HCT116 (cell line): ENCODE measurements at regions not wholly inside any gene's neighbourhood (a gene's known extent, or its start where the extent isn't known, plus 50 kb on each side); places are given as distances from the start of the nearest gene placed in this dataset.

Experiments
- ATAC-seq: fragments of 200-7000 bp; cut with Tn5 transposase; 2 replicates; pipeline ENCODE4 v1.9.1; 2020; ENCODE audit warnings: mild to moderate bottlenecking, moderate library complexity
- BruUV-seq: library from RNA; stranded (reverse); fragments of 400-500 nt; replicated peaks from 2 replicates; lab custom pipeline; 2021; lab: Mats Ljungman, UMichigan
- CTCF ChIA-PET: fragments of 300-600 bp; sonication (Branson Sonifier 250); formaldehyde crosslinking; loops from one replicate; lab custom pipeline; 2021; ENCODE audit warnings: antibody characterized with exemption; lab: Charles Lee
- POLR2A ChIA-PET: fragments of 300-600, 350-600 bp; sonication (Branson Sonifier 250); formaldehyde crosslinking; loops from one replicate; lab custom pipeline; 2021; ENCODE audit warnings: antibody characterized with exemption; lab: Charles Lee
- RAD21 ChIA-PET, 2 experiments: fragments of 300-600 bp; sonication (Branson Sonifier 250); formaldehyde crosslinking; loops; one replicate each; lab custom pipeline; 2023; ENCODE audit warnings: low total read pairs in 2 of 2; ENCODE audit not compliant: uncharacterized antibody in 2 of 2, unreplicated experiment in 2 of 2, low non-redundant PET in 1 of 2; lab: Charles Lee
- DNase-seq: peaks from one replicate; pipeline ENCODE4 v3.0.0-alpha.2; 2010; ENCODE audit warnings: low read depth, low spot score
- H2AFZ ChIP-seq: fragments of 200-600 bp; shearing (Covaris generic), sonication (generic); 2 replicates; pipeline ENCODE4 v1.6.1; 2017; ENCODE audit warnings: low read depth, mixed run types, mixed read lengths, antibody characterized with exemption, low read length; ENCODE audit not compliant: poor library complexity, severe bottlenecking
- H3K27ac ChIP-seq: 2 replicates; pipeline ENCODE4 v1.5.1; 2012; ENCODE audit warnings: low read depth, low read length
- H3K27me3 ChIP-seq: fragments of 200-600 bp; sonication (generic); 2 replicates; pipeline ENCODE4 v1.6.1; 2016; ENCODE audit warnings: mixed run types, low read length, mixed read lengths; ENCODE audit not compliant: insufficient read depth
- H3K36me3 ChIP-seq, 2 experiments: fragments of 200-500 bp in 1 of 2; fragments of 200-600 bp in 1 of 2; sonication (Bioruptor generic) in 1 of 2; sonication (generic) in 1 of 2; 2 replicates each; pipeline versions ENCODE4 v1.5.1 to v1.6.1; 2014 to 2016; ENCODE audit warnings: low read length in 2 of 2, inconsistent platforms in 1 of 2, mixed read lengths in 1 of 2, mixed run types in 1 of 2; ENCODE audit not compliant: insufficient read depth in 2 of 2, control insufficient read depth in 1 of 2
- H3K4me1 ChIP-seq, 2 experiments: fragments of 200-600 bp in 1 of 2; sonication (generic) in 1 of 2; 2 replicates each; pipeline versions ENCODE4 v1.5.1 to v1.6.1; 2012 to 2017; ENCODE audit warnings: low read length in 2 of 2, inconsistent platforms in 1 of 2, mild to moderate bottlenecking in 1 of 2, mixed read lengths in 1 of 2, mixed run types in 1 of 2, moderate library complexity in 1 of 2; ENCODE audit not compliant: insufficient read depth in 2 of 2, control insufficient read depth in 1 of 2
- H3K4me2 ChIP-seq: fragments of 200-600 bp; sonication (generic); 2 replicates; pipeline ENCODE4 v1.6.1; 2017; ENCODE audit warnings: mixed run types, low read length, mixed read lengths
- H3K4me3 ChIP-seq, 2 experiments: fragments of 200-600 bp in 1 of 2; sonication (generic) in 1 of 2; replicated peaks in 1 of 2; 2 replicates each; pipeline ENCODE4 v1.5.1; 2011 to 2016; ENCODE audit warnings: low read length in 2 of 2, control low read depth in 1 of 2, low read depth in 1 of 2, mild to moderate bottlenecking in 1 of 2, mixed read lengths in 1 of 2, mixed run types in 1 of 2
- H3K79me2 ChIP-seq: fragments of 200-600 bp; sonication (generic); 2 replicates; pipeline ENCODE4 v1.6.1; 2017; ENCODE audit warnings: mild to moderate bottlenecking, mixed run types, low read length, moderate library complexity, mixed read lengths; ENCODE audit not compliant: insufficient read depth
- H3K9ac ChIP-seq: fragments of 200-600 bp; sonication (generic); 2 replicates; pipeline ENCODE4 v1.6.1; 2016; ENCODE audit warnings: low read length, mixed read lengths
- H3K9me2 ChIP-seq: fragments of 200-600 bp; sonication (generic), shearing (Covaris generic); 2 replicates; pipeline ENCODE4 v1.6.1; 2017; ENCODE audit warnings: mixed run types, mild to moderate bottlenecking, moderate library complexity; ENCODE audit not compliant: insufficient read depth
- H3K9me3 ChIP-seq, 2 experiments: fragments of 200-500 bp in 1 of 2; fragments of 200-600 bp in 1 of 2; sonication (Bioruptor generic) in 1 of 2; sonication (generic) in 1 of 2; 2 replicates each; pipeline ENCODE4 v1.6.1; 2014 to 2017; ENCODE audit warnings: low read length in 2 of 2, mixed read lengths in 2 of 2, inconsistent platforms in 1 of 2, low read depth in 1 of 2, mild to moderate bottlenecking in 1 of 2, mixed run types in 1 of 2, moderate library complexity in 1 of 2; ENCODE audit not compliant: control insufficient read depth in 1 of 2, insufficient read depth in 1 of 2
- H4K20me1 ChIP-seq: fragments of 200-600 bp; sonication (generic), shearing (Covaris generic); 2 replicates; pipeline ENCODE4 v1.6.1; 2017; ENCODE audit warnings: mixed run types, mild to moderate bottlenecking, moderate library complexity; ENCODE audit not compliant: insufficient read depth
- EGR1 ChIP-seq: IDR thresholded peaks from 2 replicates; pipeline ENCODE4 v1.6.1; 2012; ENCODE audit warnings: low read depth
- ELF1 ChIP-seq: IDR thresholded peaks from 2 replicates; pipeline ENCODE4 v1.6.1; 2012; ENCODE audit warnings: low read depth, borderline replicate concordance
- EZH2 ChIP-seq: fragments of 200-600 bp; sonication (generic); IDR thresholded peaks from 2 replicates; pipeline ENCODE4 v1.6.1; 2017; ENCODE audit warnings: antibody characterized with exemption, mixed run types
- EZH2phosphoT487 ChIP-seq: fragments of 200-600 bp; IDR thresholded peaks from 2 replicates; pipeline ENCODE4 v1.6.1; 2018; ENCODE audit warnings: antibody characterized with exemption, borderline replicate concordance
- POLR2A ChIP-seq: IDR thresholded peaks from 2 replicates; pipeline ENCODE4 v1.7.0; 2011; ENCODE audit warnings: borderline replicate concordance; ENCODE audit not compliant: insufficient read depth, insufficient read length; ENCODE audit errors: extremely low read depth
- POLR2AphosphoS5 ChIP-seq: IDR thresholded peaks from 2 replicates; pipeline ENCODE4 v1.6.1; 2011; ENCODE audit warnings: mild to moderate bottlenecking, low read depth, low read length, moderate library complexity
- RAD21 ChIP-seq: IDR thresholded peaks from 2 replicates; pipeline ENCODE4 v1.6.1; 2012; ENCODE audit warnings: low read depth, mild to moderate bottlenecking
- SIN3A ChIP-seq: IDR thresholded peaks from 2 replicates; pipeline ENCODE4 v1.6.1; 2012; ENCODE audit warnings: low read depth
- YY1 ChIP-seq: IDR thresholded peaks from 2 replicates; pipeline ENCODE4 v1.6.1; 2011; ENCODE audit warnings: low read length, low read depth, moderate library complexity, mild to moderate bottlenecking; ENCODE audit not compliant: insufficient replicate concordance; ENCODE audit errors: extremely low read depth
- ZFX ChIP-seq: fragments of 450-650 bp; IDR thresholded peaks from 2 replicates; pipeline ENCODE4 v1.6.1; 2017
- intact Hi-C: fragments of 100-400 bp; cut with micrococcal nuclease; formaldehyde crosslinking; loops from 2 replicates; pipeline ENCODE4 v1.10.0; 2022
- TF ChIP-seq, protein P1 (sequence below), 3 experiments: fragments of 200-600 bp in 1 of 3; sonication (generic) in 1 of 3; IDR thresholded peaks in 2 of 3; conservative IDR thresholded peaks in 1 of 3; 2 replicates each; pipeline ENCODE4 v1.5.1; 2012 to 2017; ENCODE audit warnings: low read depth in 2 of 3, low read length in 2 of 3, antibody characterized with exemption in 1 of 3, borderline replicate concordance in 1 of 3, control low read depth in 1 of 3, mild to moderate bottlenecking in 1 of 3, mixed read lengths in 1 of 3, mixed run types in 1 of 3, moderate library complexity in 1 of 3; ENCODE audit not compliant: insufficient read depth in 1 of 3
- TF ChIP-seq, protein P2 (sequence below): IDR thresholded peaks from 2 replicates; pipeline ENCODE4 v1.6.1; 2011; ENCODE audit warnings: mild to moderate bottlenecking, low read length, moderate library complexity; ENCODE audit not compliant: insufficient replicate concordance; ENCODE audit errors: extremely low read depth
- TF ChIP-seq, protein P3 (sequence below): IDR thresholded peaks from 2 replicates; pipeline ENCODE4 v1.6.1; 2012

DNA sequence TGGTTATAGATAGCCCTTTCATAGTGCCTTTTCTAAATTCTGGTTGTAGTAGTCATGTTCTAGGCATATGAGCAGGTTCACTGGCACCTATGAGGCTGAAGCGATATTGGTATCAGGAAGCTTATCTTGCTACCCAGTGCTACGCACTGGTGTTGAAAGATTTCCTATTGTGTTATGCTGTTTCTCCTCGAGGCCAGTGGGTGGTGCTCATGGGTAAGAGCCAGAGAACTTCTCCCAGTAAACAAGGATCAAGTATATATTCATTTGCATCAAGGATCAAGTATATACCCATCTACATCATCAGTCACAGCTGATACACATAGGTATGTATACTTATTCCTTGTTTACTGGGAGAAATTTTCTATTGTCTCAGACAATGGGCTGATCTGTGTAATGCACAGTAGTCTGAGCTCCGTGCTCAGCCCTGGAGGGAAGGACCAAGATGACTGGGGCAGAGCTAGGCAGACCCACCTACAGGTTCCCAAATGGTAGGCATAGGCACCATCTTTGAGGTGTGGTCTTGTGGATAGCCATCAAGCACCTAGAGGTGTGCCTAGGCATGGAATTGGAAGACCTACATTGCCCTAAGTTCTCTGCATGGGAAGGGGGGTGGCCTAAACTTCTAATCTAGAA, 101.2 kb upstream of the GALNT13 start:
- H3K27me3 ChIP-seq, result no peaks in the 10 kb centered on the region
- ChIA-PET CTCF (interaction anchor here (0.8 to 1.8 kb wide), 2 partner anchors 38 to 605 kb away, joined by 4 to 6 read pairs; no protein-coding TSS in a partner anchor), RAD21 (no interaction called here), POLR2A (no interaction called here)
- H2AFZ ChIP-seq, result no peak overlapping the region
- H3K9me3 ChIP-seq, result peaks cover 0 to 3% of the 10 kb centered on the region in 2 experiments; a peak in 1 of 4 replicates
- H3K79me2 ChIP-seq, result no peaks in the 10 kb centered on the region
- no peak overlapping the region for H3K4me3 ChIP-seq
- no peak overlapping the region for H3K27ac ChIP-seq
- H3K4me2 ChIP-seq, result no peak overlapping the region
- intact Hi-C loops, result loop anchor here (5.0 kb wide), 1 partner anchor 607 kb away; no protein-coding TSS in a partner anchor
- TF ChIP-seq POLR2A (no peak), YY1 (no peak), EZH2phosphoT487 (no peak), ELF1 (no peak), EGR1 (no peak), RAD21 (peak; percentile 49), SIN3A (no peak), EZH2 (no peak), POLR2AphosphoS5 (no peak), ZFX (no peak)
- TF ChIP-seq, protein P1, sequence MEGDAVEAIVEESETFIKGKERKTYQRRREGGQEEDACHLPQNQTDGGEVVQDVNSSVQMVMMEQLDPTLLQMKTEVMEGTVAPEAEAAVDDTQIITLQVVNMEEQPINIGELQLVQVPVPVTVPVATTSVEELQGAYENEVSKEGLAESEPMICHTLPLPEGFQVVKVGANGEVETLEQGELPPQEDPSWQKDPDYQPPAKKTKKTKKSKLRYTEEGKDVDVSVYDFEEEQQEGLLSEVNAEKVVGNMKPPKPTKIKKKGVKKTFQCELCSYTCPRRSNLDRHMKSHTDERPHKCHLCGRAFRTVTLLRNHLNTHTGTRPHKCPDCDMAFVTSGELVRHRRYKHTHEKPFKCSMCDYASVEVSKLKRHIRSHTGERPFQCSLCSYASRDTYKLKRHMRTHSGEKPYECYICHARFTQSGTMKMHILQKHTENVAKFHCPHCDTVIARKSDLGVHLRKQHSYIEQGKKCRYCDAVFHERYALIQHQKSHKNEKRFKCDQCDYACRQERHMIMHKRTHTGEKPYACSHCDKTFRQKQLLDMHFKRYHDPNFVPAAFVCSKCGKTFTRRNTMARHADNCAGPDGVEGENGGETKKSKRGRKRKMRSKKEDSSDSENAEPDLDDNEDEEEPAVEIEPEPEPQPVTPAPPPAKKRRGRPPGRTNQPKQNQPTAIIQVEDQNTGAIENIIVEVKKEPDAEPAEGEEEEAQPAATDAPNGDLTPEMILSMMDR (IDR thresholded peaks at IDR 0.05 in 2 of 3, conservative IDR thresholded peaks at IDR 0.05 in 1 of 3; ENCODE audit: borderline replicate concordance in 1 of 3, insufficient read depth in 1 of 3, low read depth in 2 of 3, low read length in 2 of 3), result peak; percentile 12 to 55 (median 48); a peak in 4 of 6 replicates
- TF ChIP-seq, protein P2, sequence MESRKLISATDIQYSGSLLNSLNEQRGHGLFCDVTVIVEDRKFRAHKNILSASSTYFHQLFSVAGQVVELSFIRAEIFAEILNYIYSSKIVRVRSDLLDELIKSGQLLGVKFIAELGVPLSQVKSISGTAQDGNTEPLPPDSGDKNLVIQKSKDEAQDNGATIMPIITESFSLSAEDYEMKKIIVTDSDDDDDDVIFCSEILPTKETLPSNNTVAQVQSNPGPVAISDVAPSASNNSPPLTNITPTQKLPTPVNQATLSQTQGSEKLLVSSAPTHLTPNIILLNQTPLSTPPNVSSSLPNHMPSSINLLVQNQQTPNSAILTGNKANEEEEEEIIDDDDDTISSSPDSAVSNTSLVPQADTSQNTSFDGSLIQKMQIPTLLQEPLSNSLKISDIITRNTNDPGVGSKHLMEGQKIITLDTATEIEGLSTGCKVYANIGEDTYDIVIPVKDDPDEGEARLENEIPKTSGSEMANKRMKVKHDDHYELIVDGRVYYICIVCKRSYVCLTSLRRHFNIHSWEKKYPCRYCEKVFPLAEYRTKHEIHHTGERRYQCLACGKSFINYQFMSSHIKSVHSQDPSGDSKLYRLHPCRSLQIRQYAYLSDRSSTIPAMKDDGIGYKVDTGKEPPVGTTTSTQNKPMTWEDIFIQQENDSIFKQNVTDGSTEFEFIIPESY, result no peak
- TF ChIP-seq, protein P3, sequence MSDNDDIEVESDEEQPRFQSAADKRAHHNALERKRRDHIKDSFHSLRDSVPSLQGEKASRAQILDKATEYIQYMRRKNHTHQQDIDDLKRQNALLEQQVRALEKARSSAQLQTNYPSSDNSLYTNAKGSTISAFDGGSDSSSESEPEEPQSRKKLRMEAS, result no peak
- DNase-seq, result peak; percentile 2
- no peaks in the 10 kb centered on the region for H4K20me1 ChIP-seq
- no peaks in the 10 kb centered on the region for H3K36me3 ChIP-seq
- no TSS peak for BruUV-seq
- no peaks in the 10 kb centered on the region for H3K9me2 ChIP-seq
- H3K4me1 ChIP-seq, result no peaks in the 10 kb centered on the region
- H3K9ac ChIP-seq, result no peak overlapping the region
- ATAC-seq, result peak; percentile 87
